A172 (cell line): ENCODE measurements at regions not wholly inside any gene's neighbourhood (a gene's known extent, or its start where the extent isn't known, plus 50 kb on each side); places are given as distances from the start of the nearest gene placed in this dataset.
"Not testable (repeated sequence)": the region's sequence is repeated elsewhere in the genome, so short reads cannot be mapped to it uniquely, and the experiment has no call there.

ENCODE experiments used
- DNase-seq: peaks from one replicate; pipeline ENCODE4 v3.0.0-alpha.2; 2015; ENCODE audit warnings: low spot score

- DNase-seq: peak; percentile 88
Measured at GRCh38 chr12:5096241-5096924, 52.7 kb downstream of the KCNA5 start.

DNA sequence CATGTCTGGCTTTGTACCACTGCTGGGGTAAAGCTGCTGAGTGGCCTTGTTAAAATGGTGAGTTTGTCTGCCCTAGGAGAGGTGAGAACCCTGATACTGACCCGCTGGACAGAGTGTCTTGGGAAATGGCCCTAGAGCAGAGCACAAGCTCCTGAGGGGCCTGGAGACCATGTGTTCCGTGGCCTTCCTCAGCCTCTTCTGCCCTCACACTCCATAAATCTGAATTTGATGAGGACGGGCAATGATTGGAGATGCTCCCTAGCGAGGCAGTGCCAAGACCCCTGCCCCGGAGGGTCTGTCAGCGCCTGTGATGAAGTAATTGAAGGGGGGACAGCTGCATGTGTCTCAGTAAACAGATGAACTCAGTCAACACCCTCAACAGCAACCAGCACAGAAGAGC is 54.1 kb downstream of the KCNA5 start:
- no peak for DNase-seq

GRCh38 chr12:5099136-5099535 is 55.5 kb downstream of the KCNA5 start:
- no peak for DNase-seq

GRCh38 chr12:5099591-5099990 is 55.9 kb downstream of the KCNA5 start:
- no peak for DNase-seq

DNA sequence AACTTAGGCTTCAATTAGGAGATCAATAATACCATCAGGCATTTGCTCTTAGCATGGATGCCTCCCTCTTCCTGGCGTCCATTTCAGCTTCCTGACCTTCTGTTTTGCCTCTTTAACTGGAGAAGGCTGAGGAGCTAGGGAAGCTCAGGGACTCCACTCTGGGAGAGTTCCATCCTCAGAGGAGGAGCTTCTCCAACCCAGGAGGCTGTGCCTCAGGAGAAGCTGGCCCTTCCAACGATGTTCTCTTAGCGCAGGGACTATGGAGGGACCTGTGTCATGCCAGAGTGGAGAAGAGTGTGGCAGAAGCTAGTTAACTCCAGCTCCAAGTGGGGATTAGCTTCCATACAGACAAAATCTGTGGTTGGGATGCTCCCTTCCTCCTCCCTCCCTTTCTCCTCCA is 58.0 kb downstream of the KCNA5 start:
- DNase-seq: no peak

DNA sequence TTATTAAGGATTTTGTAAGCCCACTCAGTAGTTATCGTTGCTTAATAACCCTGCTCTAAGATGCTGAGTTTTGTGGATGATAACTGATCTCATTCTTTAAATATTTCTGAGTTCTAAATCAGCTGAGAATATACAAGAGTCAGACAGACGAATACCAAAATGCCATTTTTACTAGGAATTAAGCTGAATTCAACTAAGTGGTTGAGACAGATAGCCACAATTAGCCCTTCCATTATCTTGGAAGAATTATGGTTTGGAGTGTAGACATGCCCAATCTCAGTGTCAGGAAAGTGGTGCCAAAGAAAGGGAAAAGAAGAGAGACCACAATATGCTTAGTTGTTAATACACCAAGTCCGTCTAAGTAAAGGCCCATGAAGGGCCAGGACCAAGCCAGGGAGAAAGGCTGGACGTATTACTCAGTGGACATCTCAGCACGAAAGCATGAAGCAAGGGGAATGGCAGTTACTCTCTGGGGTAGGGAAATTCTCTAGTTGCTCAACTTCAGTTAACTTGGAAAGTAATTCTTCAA is 58.6 kb downstream of the KCNA5 start:
- DNase-seq: no peak

DNA sequence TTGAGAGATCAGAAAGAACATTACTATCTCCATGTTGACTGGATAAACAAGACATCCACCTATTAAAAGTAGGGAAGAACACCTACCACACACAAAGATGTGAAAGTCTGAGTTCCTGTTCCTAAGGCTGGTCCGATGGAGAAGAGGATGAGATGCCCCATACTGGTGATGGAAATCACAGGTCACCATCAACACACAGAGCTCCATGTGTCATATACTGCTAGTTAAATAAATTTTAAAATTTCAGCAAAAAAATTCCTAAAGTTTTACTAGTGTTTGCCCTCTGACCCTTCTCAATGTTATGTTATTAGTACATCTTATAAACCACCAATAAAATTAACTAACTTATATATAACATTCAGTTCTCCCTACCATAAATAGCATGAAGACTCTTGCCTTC is 59.1 kb downstream of the KCNA5 start:
- no peak for DNase-seq

- no peak for DNase-seq
Measured at GRCh38 chr12:5110345-5110744, 66.7 kb downstream of the KCNA5 start.

GRCh38 chr12:5114436-5114835 is 70.8 kb downstream of the KCNA5 start:
- no peak for DNase-seq

GRCh38 chr12:5121784-5122183 is 78.1 kb downstream of the KCNA5 start:
- not testable (repeated sequence) for DNase-seq

- DNase-seq: peak; percentile 3
Measured at GRCh38 chr12:5122256-5122831, 78.7 kb downstream of the KCNA5 start.

DNA sequence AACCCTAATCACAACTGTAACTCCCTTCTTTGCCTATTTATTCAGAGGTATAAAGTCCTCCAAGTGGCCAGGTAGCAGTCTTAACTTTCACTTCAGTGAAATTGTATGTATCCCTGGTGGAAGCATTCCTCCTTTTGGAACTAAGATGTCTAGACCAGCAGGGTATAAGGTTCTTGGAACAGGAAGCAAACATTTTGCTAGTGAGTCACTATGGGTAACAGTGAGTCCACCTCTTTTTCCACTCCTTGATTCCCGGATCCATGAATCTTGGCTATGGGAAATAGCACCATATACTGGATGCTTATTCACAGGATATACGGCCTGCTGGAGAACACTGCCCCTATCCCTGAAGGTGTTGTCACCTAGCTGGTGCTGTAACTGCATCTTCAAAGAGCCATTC is 80.2 kb downstream of the KCNA5 start:
- peak; percentile 71 for DNase-seq

DNA sequence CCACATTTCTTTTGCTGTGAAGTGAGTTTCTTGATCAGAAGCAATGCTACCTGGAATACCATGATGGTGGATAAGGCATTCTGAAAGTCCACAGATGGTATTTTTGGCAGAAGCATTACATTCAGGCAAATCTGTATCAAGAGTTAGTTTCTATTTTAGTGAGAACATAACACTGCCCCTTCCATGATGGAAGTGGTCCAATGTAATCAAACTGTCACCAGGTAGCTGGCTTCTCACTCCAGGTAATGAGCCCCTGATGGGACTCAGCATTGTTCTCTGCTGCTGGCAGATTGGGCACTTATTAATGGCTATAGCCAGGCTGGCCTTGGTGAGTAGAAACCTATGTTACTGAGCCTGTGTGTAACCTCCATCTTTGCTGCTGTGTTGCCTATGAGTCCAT is 80.7 kb downstream of the KCNA5 start:
- DNase-seq: no peak

DNA sequence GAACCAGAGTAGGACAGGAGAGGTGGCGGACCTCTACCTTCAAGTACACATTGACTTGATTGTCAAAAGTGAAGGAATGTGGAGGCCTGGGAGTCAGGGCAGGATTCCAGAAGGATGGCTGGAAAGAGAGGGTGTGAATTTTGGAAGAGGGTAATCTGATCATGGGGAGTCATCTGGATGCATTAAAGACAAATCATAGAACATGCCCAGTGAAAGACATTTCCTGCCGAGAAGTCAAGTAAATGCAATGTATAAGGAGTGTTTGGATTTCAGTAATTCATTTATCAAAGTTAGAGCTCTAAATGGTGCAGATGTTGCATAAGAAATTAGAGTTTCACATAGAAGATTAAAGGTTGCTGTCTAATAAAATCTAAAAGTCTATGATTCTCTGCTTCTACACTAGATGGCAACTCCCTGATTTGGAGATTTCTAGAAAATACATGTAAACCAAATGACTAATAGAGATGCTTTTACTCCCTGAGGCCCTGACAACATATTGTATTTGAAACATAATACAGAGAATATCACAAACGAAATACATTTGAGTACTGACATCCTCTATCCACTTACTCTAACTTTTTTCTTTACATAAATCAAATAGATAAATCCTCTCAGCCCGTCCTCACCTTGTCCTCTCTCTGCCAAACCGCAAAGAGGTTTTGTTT is 91.3 kb downstream of the KCNA5 start:
- no peak for DNase-seq

DNA sequence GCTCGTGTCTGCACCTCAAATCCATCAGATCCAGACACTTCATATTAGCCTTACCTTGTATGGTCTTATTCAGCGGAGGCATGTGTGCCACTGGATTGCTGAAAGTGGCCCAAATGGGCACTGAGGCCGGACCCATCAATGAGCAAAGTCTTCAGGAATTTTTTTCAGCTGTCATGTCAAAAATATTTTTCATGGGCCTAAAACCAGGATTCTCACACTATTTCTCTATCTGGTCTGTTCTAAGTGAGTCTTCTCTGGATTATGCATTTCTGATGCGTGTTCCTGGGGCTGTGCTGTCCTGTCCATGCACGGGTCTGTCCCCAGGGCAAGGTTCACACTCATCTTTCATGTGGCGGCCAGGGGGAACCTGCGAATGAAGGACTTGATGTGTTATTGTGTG is 94.6 kb downstream of the KCNA5 start:
- DNase-seq: no peak

- no peak for DNase-seq
Measured at GRCh38 chr12:5138845-5139244, 95.2 kb downstream of the KCNA5 start.

DNA sequence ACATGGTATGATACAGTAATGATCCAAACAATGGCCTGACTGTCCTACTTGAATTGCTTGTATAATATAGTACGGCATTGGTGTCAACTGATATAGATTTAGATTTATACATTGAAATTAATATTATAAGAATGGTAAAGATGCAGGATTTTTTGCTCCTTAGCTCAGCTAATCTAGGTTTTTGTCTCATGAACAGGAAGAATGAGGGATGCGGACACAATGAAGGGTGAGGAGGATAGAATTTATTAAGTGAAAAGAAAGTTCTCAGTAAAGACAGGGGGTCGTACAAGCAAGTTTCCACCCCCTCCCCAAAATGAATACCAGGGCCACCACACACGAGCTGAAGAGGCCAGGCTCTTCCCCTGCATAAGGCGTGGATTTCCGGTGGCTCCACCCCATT is 96.1 kb downstream of the KCNA5 start:
- no peak for DNase-seq

- DNase-seq: no peak
Measured at GRCh38 chr12:5140190-5140589, 96.5 kb downstream of the KCNA5 start.

DNA sequence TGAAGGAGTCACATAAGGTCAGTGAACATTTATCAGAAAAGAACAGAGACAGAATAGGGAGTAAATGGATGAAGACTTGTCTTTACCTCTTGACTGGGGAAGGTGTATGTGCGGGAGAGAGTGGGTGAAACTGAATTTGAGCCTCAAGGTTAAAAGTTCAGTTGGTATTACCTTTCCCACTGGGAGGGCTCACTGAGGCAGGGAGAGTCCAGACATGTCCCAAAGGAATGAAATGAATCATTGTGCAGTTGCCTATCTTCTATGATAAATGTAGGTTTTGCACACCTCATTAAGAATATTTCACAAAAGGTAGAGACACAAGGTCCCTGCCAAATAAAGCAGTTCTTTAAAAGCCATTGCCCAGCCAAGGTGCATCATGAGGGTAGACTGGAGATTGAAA is 105.2 kb downstream of the KCNA5 start:
- DNase-seq: no peak

- DNase-seq: no peak
Measured at GRCh38 chr12:5154091-5154490, 110.4 kb downstream of the KCNA5 start.

- no peak for DNase-seq
Measured at GRCh38 chr12:5155866-5156265, 112.2 kb downstream of the KCNA5 start.

DNA sequence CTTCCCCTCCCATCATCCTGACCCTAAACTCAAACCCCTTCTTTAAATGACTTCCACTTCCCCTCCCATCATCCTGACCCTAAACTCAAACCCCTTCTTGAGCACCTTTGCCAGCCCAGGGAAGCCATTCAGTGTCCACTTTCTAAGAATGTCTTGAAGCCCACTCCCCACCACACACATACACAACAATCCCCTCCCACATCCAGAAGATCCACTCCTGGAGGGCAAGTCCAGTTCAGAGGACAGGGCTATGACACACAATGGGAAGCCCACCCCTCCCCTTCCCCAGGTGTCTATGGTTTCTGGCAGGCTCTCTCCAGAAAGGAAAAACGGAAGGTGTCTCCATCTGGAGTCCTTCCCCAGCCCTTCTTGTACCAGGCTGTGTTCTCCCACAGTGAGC is 117.1 kb downstream of the KCNA5 start:
- DNase-seq: no peak

DNA sequence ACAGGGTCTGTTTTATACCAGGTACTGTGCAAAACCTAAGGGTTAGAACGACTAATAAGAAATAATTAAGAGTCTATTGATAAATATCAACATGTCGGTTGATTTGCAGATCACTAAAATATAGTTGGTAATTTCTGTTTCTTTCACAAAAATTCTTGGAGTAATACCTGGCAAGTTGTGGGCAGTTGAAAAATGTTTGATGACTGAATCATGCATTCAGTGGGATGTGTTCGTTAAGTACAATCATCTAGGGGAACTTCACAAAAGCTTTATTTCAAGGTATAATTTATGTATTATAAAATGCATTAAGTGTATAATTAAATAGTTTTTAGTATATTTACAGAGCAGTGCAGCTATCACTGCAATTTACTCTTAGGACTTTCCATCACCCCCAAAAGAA is 120.0 kb downstream of the KCNA5 start:
- DNase-seq: peak; percentile 11
